ENCODE measurements at regions not wholly inside any gene's neighbourhood (a gene's known extent, or its start where the extent isn't known, plus 50 kb on each side); places are given as distances from the start of the nearest gene placed in this dataset.
"Not testable (repeated sequence)": the region's sequence is repeated elsewhere in the genome, so short reads cannot be mapped to it uniquely, and the experiment has no call there.

GRCh38 chr20:52049001-52049731 is 142.4 kb downstream of the ZFP64 start:
- no peak for DNase-seq

DNA sequence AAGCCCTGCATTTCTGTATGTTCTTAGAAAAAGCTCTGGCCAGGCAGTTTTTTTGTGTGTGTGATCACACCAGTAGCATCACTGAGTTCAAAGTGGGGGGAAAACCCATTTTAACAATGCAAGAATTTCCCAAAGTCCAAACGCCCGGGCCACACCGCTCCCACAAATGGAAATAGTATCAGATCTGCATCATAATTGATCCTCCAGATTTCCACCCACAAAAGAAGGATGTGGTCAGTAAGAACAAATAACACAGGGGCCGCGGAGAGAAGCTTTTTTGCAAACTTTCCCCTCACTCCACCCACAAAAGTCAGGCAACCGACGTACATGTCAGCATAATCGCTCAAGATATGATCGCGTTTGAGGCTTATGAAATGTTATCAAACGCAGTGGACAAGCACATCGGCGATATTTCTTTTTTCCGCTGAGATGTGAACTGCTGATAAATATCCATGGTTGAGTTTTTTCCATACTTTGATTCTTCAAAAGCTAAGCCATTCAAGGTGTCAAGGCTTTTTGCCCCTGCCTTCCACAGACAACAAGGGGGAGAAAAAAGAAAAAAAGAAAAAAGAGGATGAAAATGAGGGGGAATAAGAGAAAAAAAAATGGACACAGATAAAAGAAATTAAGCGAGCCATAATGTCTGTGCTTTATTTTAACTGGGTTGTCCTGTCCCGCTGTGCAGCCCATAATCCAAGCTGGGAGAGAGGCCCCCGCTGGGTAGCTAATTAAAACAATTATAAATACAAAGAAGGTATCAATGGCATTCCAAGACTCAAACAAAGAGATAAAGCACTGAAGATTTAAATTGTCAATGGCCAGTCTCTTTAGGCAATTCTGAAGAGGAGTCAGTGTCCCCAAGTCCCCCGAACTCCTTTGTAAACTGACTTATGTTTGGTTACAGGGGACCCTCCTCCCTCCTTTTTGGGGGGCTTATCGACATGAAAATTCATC is 143.5 kb downstream of the ZFP64 start:
- peak; percentile 26 for DNase-seq

GRCh38 chr20:52041966-52042365 is 149.6 kb downstream of the ZFP64 start:
- no peak for DNase-seq

GRCh38 chr20:52039790-52040189 is 151.8 kb downstream of the ZFP64 start:
- no peak for DNase-seq

- not testable (repeated sequence) for DNase-seq
These were observed 152.9 kb downstream of the ZFP64 start for GRCh38 chr20:52038632-52039031.

GRCh38 chr20:52037370-52037769 is 154.2 kb downstream of the ZFP64 start:
- no peak for DNase-seq

- DNase-seq: no peak
These were observed 155.6 kb downstream of the ZFP64 start for GRCh38 chr20:52035977-52036376.

- DNase-seq: peak; percentile 23
These were observed 156.1 kb downstream of the ZFP64 start for GRCh38 chr20:52035498-52035897.

- no peak for DNase-seq
These were observed 157.0 kb downstream of the ZFP64 start for GRCh38 chr20:52034581-52034980.

GRCh38 chr20:52033313-52033712 is 158.3 kb downstream of the ZFP64 start:
- peak; percentile 17 for DNase-seq

- not testable (repeated sequence) for DNase-seq
These were observed 159.3 kb downstream of the ZFP64 start for GRCh38 chr20:52032304-52032683.

DNA sequence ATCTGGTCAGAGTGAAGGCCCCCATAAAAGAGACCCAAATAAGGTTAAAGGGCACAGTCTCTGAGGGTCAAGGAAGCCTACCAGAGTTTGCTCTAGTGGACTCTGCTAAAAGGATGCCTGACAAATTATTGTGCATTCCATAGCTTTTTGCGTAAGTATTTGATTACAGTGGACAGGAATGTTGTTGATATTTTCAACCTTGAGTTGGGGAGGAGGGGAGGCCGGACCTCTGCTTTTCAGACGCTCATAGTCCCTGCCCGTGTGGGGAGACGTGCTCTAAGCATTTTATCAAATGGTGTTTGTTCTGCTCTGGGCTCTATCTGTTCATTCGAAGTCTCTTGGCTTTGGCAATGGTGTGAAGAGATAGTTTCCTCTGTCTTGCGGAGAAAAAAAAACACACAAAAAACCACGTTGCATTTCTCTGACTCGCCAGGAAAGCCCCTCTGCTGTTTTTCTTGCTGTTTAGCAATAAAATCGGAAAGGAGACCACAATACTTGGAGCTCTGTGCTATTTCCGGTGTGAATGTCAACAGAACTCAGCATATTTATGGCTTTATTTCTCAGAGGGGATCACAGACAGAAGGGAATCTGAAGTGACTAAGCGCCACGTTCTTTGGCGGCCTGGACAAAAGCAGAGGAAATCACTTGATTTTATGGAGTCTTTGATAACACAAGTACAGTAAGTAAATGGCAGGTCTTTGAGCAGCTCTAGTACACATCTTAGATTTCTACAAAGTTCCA is 159.8 kb downstream of the ZFP64 start:
- peak; percentile 89 for DNase-seq

DNA sequence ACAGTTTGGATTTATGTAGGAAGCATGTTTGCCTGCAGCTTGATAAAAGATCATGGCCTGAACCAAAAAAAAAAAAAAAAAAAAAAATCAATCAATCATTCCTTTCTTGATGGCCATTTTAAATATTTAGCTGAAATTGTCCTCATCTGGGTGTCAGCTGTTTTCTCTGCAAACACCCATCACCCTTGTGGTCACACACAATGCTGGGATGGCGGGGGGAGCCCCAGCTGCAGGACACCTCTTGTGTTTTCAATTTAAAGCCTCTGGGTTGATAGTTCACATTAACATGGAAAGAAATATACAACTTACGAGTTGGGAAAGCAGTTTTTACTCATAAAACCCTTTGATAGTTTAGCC is 160.4 kb downstream of the ZFP64 start:
- peak; percentile 13 for DNase-seq

- not testable (repeated sequence) for DNase-seq
These were observed 162.4 kb downstream of the ZFP64 start for GRCh38 chr20:52029129-52029528.

DNA sequence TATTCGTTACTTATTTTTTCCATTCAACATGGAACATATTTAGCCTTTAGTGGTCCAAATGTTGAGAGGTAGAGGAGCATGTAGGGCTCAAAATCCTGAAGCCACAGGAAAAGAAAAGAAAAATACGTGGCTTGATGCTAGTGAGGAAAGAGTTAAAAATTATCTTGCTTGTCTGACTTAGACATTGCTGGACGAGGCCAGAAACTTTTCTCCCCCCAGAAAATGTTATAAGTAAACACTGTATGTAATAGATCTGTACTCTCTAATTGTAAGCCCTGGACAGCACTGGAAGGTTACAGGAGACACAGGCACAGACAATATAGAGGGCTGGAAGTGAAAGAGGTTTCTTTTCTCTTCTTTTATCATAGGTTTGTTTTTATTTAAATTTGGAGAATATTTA is 165.6 kb downstream of the ZFP64 start:
- DNase-seq: no peak

GRCh38 chr20:52019313-52019712 is 172.3 kb downstream of the ZFP64 start:
- no peak for DNase-seq

DNA sequence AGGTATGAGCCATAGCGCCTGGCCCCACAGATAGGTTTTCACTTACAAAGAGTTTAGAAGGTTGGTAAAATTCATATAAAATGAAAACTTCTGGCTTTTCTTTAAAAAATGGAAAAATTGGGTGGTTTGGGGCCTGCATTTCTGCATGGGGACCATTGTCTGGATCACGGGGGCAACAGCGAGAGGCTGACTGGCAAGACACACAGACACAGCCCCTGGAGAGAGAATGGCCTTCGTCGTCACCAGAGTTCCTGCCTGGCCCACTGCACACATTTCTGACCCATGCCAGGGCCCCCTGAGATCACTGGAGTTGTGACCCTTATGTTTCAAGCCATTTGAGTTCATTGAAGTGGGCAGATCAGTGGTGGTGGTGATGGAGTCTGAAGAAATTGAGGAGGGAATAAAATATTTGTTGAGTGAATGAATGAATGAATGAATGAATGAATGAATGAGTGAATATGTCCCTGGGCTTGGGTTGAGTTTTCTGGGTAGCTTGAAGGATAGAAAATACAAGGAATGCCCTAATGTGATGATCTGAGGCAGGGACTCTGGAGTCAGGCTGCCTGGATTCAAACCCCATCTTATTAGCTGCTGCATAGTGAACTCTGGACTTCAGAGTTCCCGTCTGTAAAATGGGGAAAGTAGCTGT is 173.8 kb downstream of the ZFP64 start:
- DNase-seq: no peak

DNA sequence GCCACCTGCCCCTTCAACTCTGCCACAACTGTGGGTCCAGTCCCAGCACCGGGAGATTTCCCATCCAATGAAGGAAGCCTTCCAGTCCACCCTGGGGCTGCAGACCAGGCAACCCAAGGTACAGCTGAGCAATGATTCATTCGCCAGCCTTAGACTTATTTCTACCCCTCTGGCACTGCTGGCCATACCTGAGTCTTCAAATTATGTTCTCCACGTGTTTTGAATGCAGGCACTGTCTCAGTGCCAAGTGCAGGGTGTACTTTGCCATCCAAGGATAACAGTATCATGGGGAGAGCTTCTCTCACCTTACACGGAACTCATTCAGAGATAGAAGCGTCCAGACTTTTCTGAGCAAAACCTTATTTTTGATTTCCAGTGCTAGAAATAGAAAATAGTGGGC is 175.6 kb downstream of the ZFP64 start:
- no peak for DNase-seq

- DNase-seq: no peak
These were observed 176.4 kb downstream of the ZFP64 start for GRCh38 chr20:52015155-52015554.

DNA sequence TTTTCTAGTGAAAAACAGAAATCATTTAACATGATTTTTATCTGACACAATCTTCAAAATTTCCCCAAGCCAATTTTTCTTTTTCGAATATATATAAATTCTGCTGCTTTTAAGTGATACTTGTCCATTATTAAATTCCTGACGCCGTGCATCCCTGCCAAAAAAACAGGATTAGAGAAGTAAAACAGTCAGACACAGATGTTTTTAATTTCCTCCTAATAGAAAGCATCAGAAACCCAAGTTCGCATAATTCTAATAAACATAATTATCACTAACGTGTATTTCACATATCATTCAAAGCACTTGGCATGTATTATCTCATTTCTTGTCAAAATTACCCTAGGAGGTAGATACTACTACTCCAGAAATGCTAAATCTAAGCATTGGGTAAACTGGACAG is 179.5 kb downstream of the ZFP64 start:
- DNase-seq: no peak

GRCh38 chr20:52011093-52011492 is 180.5 kb downstream of the ZFP64 start:
- DNase-seq: no peak

GRCh38 chr20:52010541-52010940 is 181.0 kb downstream of the ZFP64 start:
- no peak for DNase-seq

DNA sequence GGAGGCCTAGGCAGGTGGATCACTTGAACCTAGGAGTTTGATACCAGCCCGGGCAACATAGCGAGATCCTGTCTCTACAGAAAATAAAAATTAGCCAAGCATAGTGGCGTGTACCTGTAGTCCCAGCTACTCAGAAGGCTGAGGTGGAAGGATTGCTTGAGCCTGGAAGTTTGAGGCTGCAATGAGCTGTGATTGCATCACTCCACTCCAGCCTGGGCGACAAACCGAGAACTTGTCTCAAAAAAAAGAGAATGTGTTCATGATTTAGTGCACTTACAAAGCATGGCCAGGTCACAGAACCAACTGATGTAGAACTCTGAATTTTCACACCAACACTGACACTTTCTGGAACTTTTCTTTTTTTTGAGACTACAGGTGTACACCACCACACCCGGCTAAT is 182.7 kb downstream of the ZFP64 start:
- DNase-seq: no peak

Data from dermis blood vessel endothelial cell (primary cell).